Stomach (tissue), 8 donors: ENCODE measurements at regions not wholly inside any gene's neighbourhood (a gene's known extent, or its start where the extent isn't known, plus 50 kb on each side); places are given as distances from the start of the nearest gene placed in this dataset.
"Not testable (repeated sequence)": the region's sequence is repeated elsewhere in the genome, so short reads cannot be mapped to it uniquely, and the experiment has no call there.

Experiments
- DNase-seq, 2 donors: peaks; one replicate each; pipeline versions ENCODE4 v3.0.0 to v3.0.0-alpha.2; 2013 to 2019
- H3K27ac ChIP-seq, 5 donors: fragments of 200-600 bp in 4 of 5; sonication (generic) in 4 of 5; one replicate each; pipeline ENCODE4 v1.5.1; 2013 to 2019; ENCODE audit warnings: mild to moderate bottlenecking in 1 of 5, moderate library complexity in 1 of 5
- H3K27me3 ChIP-seq, 3 donors: fragments of 200-600 bp; sonication (generic); one replicate each; pipeline ENCODE4 v1.5.1; 2017 to 2019; ENCODE audit warnings: mixed run types in 1 of 3
- H3K36me3 ChIP-seq, 4 donors: fragments of 200-600 bp; sonication (generic); 1 replicate in 3 of 4; 2 replicates in 1 of 4; pipeline ENCODE4 v1.5.1; 2016 to 2019
- H3K4me1 ChIP-seq, 4 donors: fragments of 200-600 bp; sonication (generic); one replicate each; pipeline ENCODE4 v1.5.1; 2016 to 2019
- H3K4me3 ChIP-seq, 4 donors: fragments of 200-600 bp; sonication (generic) in 3 of 4; one replicate each; pipeline ENCODE4 v1.5.1; 2016 to 2019; ENCODE audit warnings: mild to moderate bottlenecking in 1 of 4
- H3K9me3 ChIP-seq, 4 donors: fragments of 200-600 bp; sonication (generic); one replicate each; pipeline ENCODE4 v1.5.1; 2016 to 2019
- CTCF ChIP-seq, 7 experiments: fragments of 450-650 bp in 4 of 7; fragments of 200-600 bp in 3 of 7; sonication (generic) in 3 of 7; IDR thresholded peaks; one replicate each; pipeline ENCODE4 v1.5.1; 2016 to 2019; ENCODE audit warnings: antibody characterized with exemption in 7 of 7, control low read depth in 2 of 7, mild to moderate bottlenecking in 1 of 7
- POLR2AphosphoS5 ChIP-seq, 3 donors: sonication (generic); formaldehyde crosslinking; IDR thresholded peaks; one replicate each; pipeline ENCODE4 v1.6.1; 2016; ENCODE audit warnings: antibody characterized with exemption in 3 of 3
- WGBS, 5 donors: extraction: QIAGEN DNeasy Blood & Tissue Kit in 3 of 5; methylation state at CpG; one replicate each; pipeline versions ENCODE4 v1.1.5 to v1.1.7; 2013 to 2018; 5-methylcytosine and 5-hydroxymethylcytosine counted together
- intact Hi-C: fragments of 100-400 bp; cut with DNase I; formaldehyde crosslinking; loops from one replicate; pipeline ENCODE4 v1.15.1; 2023; ENCODE audit warnings: low total_unique reads
- donor health status: healthy with polysubstance abuse.
- donor health status: Bipolar disorder and iron deficiency.
- donor health status: healthy.

GRCh38 chr22:22296047-22296446 lies 51.5 kb downstream of the VPREB1 start:
- 80 to 88% (median 87%) methylated on average over 4 of the region's 4 CpGs for WGBS, 5 donors
- DNase-seq, intact Hi-C loops: not testable (repeated sequence)

GRCh38 chr22:22297159-22297793 lies 52.7 kb downstream of the VPREB1 start:
- intact Hi-C loops, H3K9me3 ChIP-seq, H3K27me3 ChIP-seq: not testable (repeated sequence)
- H3K36me3 ChIP-seq: peaks cover 0 to 24% (median 16%) of the 10 kb centered on the region in 4 donors
- H3K4me1 ChIP-seq: peaks cover 0 to 17% (median 4%) of the 10 kb centered on the region in 4 donors
- H3K4me3 ChIP-seq: peak overlapping the region; percentile 70 to 86 (median 74)
- 0 to 2% (median 1%) methylated on average over 11 to 28 of the region's 28 CpGs for WGBS, 5 donors
- H3K27ac ChIP-seq: peak overlapping the region; percentile 83 to 91 (median 86)
- DNase-seq: peak in 1 of 2 donors; percentile 59

More at GRCh38 chr22:22296047-22296446, 51.5 kb downstream of the VPREB1 start:
- Histone ChIP-seq H3K4me1 (peaks cover 0 to 17% (median 4%) of the 10 kb centered on the region in 4 donors), H3K36me3 (peaks cover 0 to 36% (median 24%) of the 10 kb centered on the region in 4 donors)
- not testable (repeated sequence) for H3K27ac ChIP-seq, H3K27me3 ChIP-seq, H3K4me3 ChIP-seq, H3K9me3 ChIP-seq

GRCh38 chr22:22297794-22298653 lies 53.4 kb downstream of the VPREB1 start:
- TF ChIP-seq POLR2AphosphoS5 (IDR thresholded peaks at IDR 0.05): peak in 2 of 3 donors; percentile 56 to 62
- intact Hi-C loops, H3K27me3 ChIP-seq, H3K9me3 ChIP-seq: not testable (repeated sequence)
- Histone ChIP-seq H3K4me3 (peak overlapping the region; percentile 70 to 86 (median 74)), H3K4me1 (peaks cover 0 to 17% (median 4%) of the 10 kb centered on the region in 4 donors), H3K27ac (peak overlapping the region; percentile 83 to 91 (median 86)), H3K36me3 (peaks cover 0 to 16% (median 9%) of the 10 kb centered on the region in 4 donors)
- WGBS, 5 donors: 0 to 2% (median 1%) methylated on average over 43 to 71 of the region's 72 CpGs
- DNase-seq: peak; percentile 77 to 95

GRCh38 chr22:22298654-22299009 lies 54.0 kb downstream of the VPREB1 start:
- H3K9me3 ChIP-seq, intact Hi-C loops, DNase-seq, H3K27me3 ChIP-seq: not testable (repeated sequence)
- Histone ChIP-seq H3K27ac (peak overlapping the region in 4 of 5 donors; percentile 83 to 91 (median 86)), H3K4me1 (peaks cover 0 to 17% (median 4%) of the 10 kb centered on the region in 4 donors), H3K4me3 (peak overlapping the region; percentile 70 to 86 (median 74)), H3K36me3 (peaks cover 0 to 10% (median 3%) of the 10 kb centered on the region in 4 donors)
- 0 to 32% (median 17%) methylated on average over 1 to 6 of the region's 6 CpGs for WGBS, 5 donors

GRCh38 chr22:22300511-22300910 lies 55.9 kb downstream of the VPREB1 start:
- H3K4me3 ChIP-seq, H3K27ac ChIP-seq, H3K27me3 ChIP-seq, intact Hi-C loops, H3K9me3 ChIP-seq, DNase-seq: not testable (repeated sequence)
- WGBS, 5 donors: 89 to 97% (median 94%) methylated on average over 5 of the region's 5 CpGs
- H3K36me3 ChIP-seq: peaks cover 6 to 13% (median 12%) of the 10 kb centered on the region in 4 donors
- H3K4me1 ChIP-seq: peaks cover 0 to 17% (median 4%) of the 10 kb centered on the region in 4 donors

- H3K9me3 ChIP-seq, H3K4me3 ChIP-seq, H3K27ac ChIP-seq, DNase-seq, intact Hi-C loops, H3K27me3 ChIP-seq: not testable (repeated sequence)
- WGBS, 5 donors: 95 to 100% (median 96%) methylated on average over 1 of the region's 1 CpG
- peaks cover 0 to 17% (median 4%) of the 10 kb centered on the region in 4 donors for H3K4me1 ChIP-seq
- peaks cover 6 to 17% (median 17%) of the 10 kb centered on the region in 4 donors for H3K36me3 ChIP-seq
These were observed 56.4 kb downstream of the VPREB1 start for GRCh38 chr22:22300946-22301345.

- no peak for DNase-seq
- 96 to 100% (median 98%) methylated on average over 2 of the region's 2 CpGs for WGBS, 5 donors
- peaks cover 16 to 70% (median 63%) of the 10 kb centered on the region in 4 donors for H3K36me3 ChIP-seq
- no peak overlapping the region for H3K27ac ChIP-seq
- H3K4me3 ChIP-seq: no peak overlapping the region
- H3K9me3 ChIP-seq: no peaks in the 10 kb centered on the region
- no peaks in the 10 kb centered on the region for H3K27me3 ChIP-seq
- intact Hi-C loops: no loop called here
- H3K4me1 ChIP-seq: no peaks in the 10 kb centered on the region
- TF ChIP-seq CTCF (IDR thresholded peaks at IDR 0.05) (no peak), POLR2AphosphoS5 (IDR thresholded peaks at IDR 0.05) (no peak)
These were observed 72.0 kb downstream of the VPREB1 start for GRCh38 chr22:22316589-22316988.
